HepG2 (cell line): ENCODE measurements at regions not wholly inside any gene's neighbourhood (a gene's known extent, or its start where the extent isn't known, plus 50 kb on each side); places are given as distances from the start of the nearest gene placed in this dataset.

ENCODE experiments used
- ATAC-seq: fragments of 200-7000 bp; cut with Tn5 transposase; 3 replicates; pipeline ENCODE4 v1.9.1; 2020; ENCODE audit warnings: mild to moderate bottlenecking, moderate library complexity
- BruUV-seq: library from RNA; stranded (reverse); fragments of 400-500 nt; replicated peaks from 2 replicates; lab custom pipeline; 2021; lab: Mats Ljungman, UMichigan
- CTCF ChIA-PET: fragments of 300-600 bp; formaldehyde crosslinking; extraction: SDS; loops from one replicate; lab custom pipeline; 2021; ENCODE audit warnings: low total read pairs, inconsistent platforms, low intra/inter-chr PET ratio; lab: Yijun Ruan, JAX
- POLR2A ChIA-PET: fragments of 350-600 bp; sonication (Branson Sonifier 250); formaldehyde crosslinking; loops from one replicate; lab custom pipeline; 2020; ENCODE audit warnings: antibody characterized with exemption, inconsistent platforms; lab: Yijun Ruan, JAX
- DNase-seq: peaks from one replicate; pipeline ENCODE4 v3.0.0-alpha.2; 2015; ENCODE audit warnings: low spot score
- FAIRE-seq: peaks from 3 replicates; lab custom pipeline; 2011; peaks lifted over from hg19 to GRCh38; lab: Jason Lieb, UNC
- H2AFZ ChIP-seq: one replicate; pipeline ENCODE4 v1.6.1; 2011; ENCODE audit warnings: low read length, inconsistent platforms
- H3K27ac ChIP-seq: fragments of 300-600 bp; 3 replicates; pipeline ENCODE4 v1.8.0; 2011; ENCODE audit warnings: mixed run types, mild to moderate bottlenecking, mixed read lengths, low read length, inconsistent platforms; ENCODE audit not compliant: insufficient read depth; ENCODE audit errors: extremely low read length
- H3K27me3 ChIP-seq, 2 experiments: fragments of 200-600 bp in 1 of 2; 2 replicates in 1 of 2; 3 replicates in 1 of 2; pipeline versions ENCODE4 v1.6.0 to v1.8.0; 2011; ENCODE audit warnings: low read length in 2 of 2, mild to moderate bottlenecking in 2 of 2, moderate library complexity in 2 of 2, inconsistent platforms in 1 of 2; ENCODE audit not compliant: insufficient read depth in 2 of 2, control insufficient read depth in 1 of 2
- H3K36me3 ChIP-seq, 2 experiments: fragments of 200-600 bp in 1 of 2; replicated peaks in 1 of 2; 2 replicates in 1 of 2; 3 replicates in 1 of 2; pipeline versions ENCODE4 v1.5.1 to v1.8.0; 2011; ENCODE audit warnings: low read length in 2 of 2, inconsistent platforms in 1 of 2; ENCODE audit not compliant: insufficient read depth in 2 of 2, control insufficient read depth in 1 of 2
- H3K4me1 ChIP-seq: 2 replicates; pipeline ENCODE4 v1.5.1; 2012; ENCODE audit warnings: low read length, inconsistent platforms; ENCODE audit not compliant: insufficient read depth
- H3K4me2 ChIP-seq: 2 replicates; pipeline ENCODE4 v1.6.0; 2011; ENCODE audit warnings: low read depth, low read length, inconsistent platforms
- H3K4me3 ChIP-seq, 3 experiments: fragments of 200-600 bp in 1 of 3; sonication (generic), shearing (Covaris generic) in 1 of 3; replicated peaks in 1 of 3; 2 replicates each; pipeline ENCODE4 v1.5.1; 2011 to 2016; ENCODE audit warnings: low read length in 3 of 3, inconsistent platforms in 2 of 3, low read depth in 2 of 3, mild to moderate bottlenecking in 2 of 3, control low read depth in 1 of 3, mixed read lengths in 1 of 3; ENCODE audit not compliant: insufficient read depth in 1 of 3
- H3K79me2 ChIP-seq: one replicate; pipeline ENCODE4 v1.6.1; 2011; ENCODE audit warnings: low read length, inconsistent platforms; ENCODE audit not compliant: insufficient read depth
- H3K9ac ChIP-seq: 2 replicates; pipeline ENCODE4 v1.6.0; 2011; ENCODE audit warnings: mild to moderate bottlenecking, low read depth, low read length, inconsistent platforms; ENCODE audit not compliant: insufficient read depth
- H3K9me3 ChIP-seq: 2 replicates; pipeline ENCODE4 v1.5.1; 2012; ENCODE audit warnings: mild to moderate bottlenecking, low read length
- H4K20me1 ChIP-seq: 2 replicates; pipeline ENCODE4 v1.6.0; 2011; ENCODE audit warnings: inconsistent platforms, mild to moderate bottlenecking, low read length, moderate library complexity; ENCODE audit not compliant: insufficient read depth
- CHCHD3 ChIP-seq: sonication (generic); formaldehyde crosslinking; IDR thresholded peaks from 2 replicates; pipeline ENCODE4 v1.8.0; 2022; ENCODE audit warnings: mild to moderate bottlenecking, missing genetic modification reagents, moderate library complexity
- DPF2 ChIP-seq: sonication (generic); formaldehyde crosslinking; IDR thresholded peaks from 2 replicates; pipeline ENCODE4 v1.4.0; 2020; ENCODE audit warnings: mild to moderate bottlenecking, low read depth, missing genetic modification reagents, borderline replicate concordance
- GLI4 ChIP-seq: sonication (generic); formaldehyde crosslinking; IDR thresholded peaks from 2 replicates; pipeline ENCODE4 v1.5.1; 2020; ENCODE audit warnings: missing genetic modification reagents, mild to moderate bottlenecking, moderate library complexity, borderline replicate concordance
- HDAC2 ChIP-seq: sonication (generic); formaldehyde crosslinking; IDR thresholded peaks from 2 replicates; pipeline ENCODE4 v1.4.0; 2020; ENCODE audit warnings: missing genetic modification reagents
- KDM5A ChIP-seq: fragments of 200-600 bp; sonication (generic); IDR thresholded peaks from 2 replicates; pipeline ENCODE4 v1.7.0; 2018; ENCODE audit warnings: antibody characterized with exemption, mild to moderate bottlenecking, low read length, borderline replicate concordance
- NFIC ChIP-seq: IDR thresholded peaks from 2 replicates; pipeline ENCODE4 v1.6.1; 2012; ENCODE audit warnings: mild to moderate bottlenecking, low read length, inconsistent platforms
- XRCC5 ChIP-seq: fragments of 200-400 bp; formaldehyde crosslinking; optimal IDR thresholded peaks from 2 replicates; pipeline ENCODE3; 2017; ENCODE audit warnings: mild to moderate bottlenecking, low read length
- ZNF33B ChIP-seq: sonication (generic); formaldehyde crosslinking; IDR thresholded peaks from 2 replicates; pipeline ENCODE4 v1.5.1; 2020; ENCODE audit warnings: mild to moderate bottlenecking, missing genetic modification reagents
- ZNF556 ChIP-seq: sonication (generic); formaldehyde crosslinking; IDR thresholded peaks from 2 replicates; pipeline ENCODE4 v1.4.0; 2020; ENCODE audit warnings: mild to moderate bottlenecking, missing genetic modification reagents, borderline replicate concordance
- WGBS: methylation state at CpG from one replicate; pipeline ENCODE4 v1.1.6; 2017; ENCODE audit warnings: low lambda C conversion rate; 5-methylcytosine and 5-hydroxymethylcytosine counted together
- in situ Hi-C: cut with HindIII; loops from 2 replicates; pipeline ENCODE4 v1.10.0; 2017; ENCODE audit warnings: low pct_unique_long_range_greater_than_20kb; ENCODE audit not compliant: extremely low pct_ligation_motif_present
- intact Hi-C: fragments of 100-400 bp; cut with micrococcal nuclease; formaldehyde crosslinking; loops from one replicate; pipeline ENCODE4 v1.10.0; 2022; ENCODE audit not compliant: unreplicated experiment
- TF ChIP-seq, protein P1 (sequence below), 2 experiments: sonication (generic) in 1 of 2; formaldehyde crosslinking in 1 of 2; IDR thresholded peaks; 2 replicates each; pipeline versions ENCODE4 v1.5.1 to v1.6.1; 2011 to 2020; ENCODE audit warnings: borderline replicate concordance in 1 of 2, low read depth in 1 of 2, low read length in 1 of 2, mild to moderate bottlenecking in 1 of 2, missing genetic modification reagents in 1 of 2, moderate library complexity in 1 of 2
- TF ChIP-seq, protein P2 (sequence below), 2 experiments: sonication (generic) in 1 of 2; formaldehyde crosslinking in 1 of 2; IDR thresholded peaks; 2 replicates each; pipeline versions ENCODE4 v1.4.0 to v1.6.1; 2016 to 2020; ENCODE audit warnings: borderline replicate concordance in 1 of 2, low read depth in 1 of 2, mild to moderate bottlenecking in 1 of 2, missing genetic modification reagents in 1 of 2

DNA sequence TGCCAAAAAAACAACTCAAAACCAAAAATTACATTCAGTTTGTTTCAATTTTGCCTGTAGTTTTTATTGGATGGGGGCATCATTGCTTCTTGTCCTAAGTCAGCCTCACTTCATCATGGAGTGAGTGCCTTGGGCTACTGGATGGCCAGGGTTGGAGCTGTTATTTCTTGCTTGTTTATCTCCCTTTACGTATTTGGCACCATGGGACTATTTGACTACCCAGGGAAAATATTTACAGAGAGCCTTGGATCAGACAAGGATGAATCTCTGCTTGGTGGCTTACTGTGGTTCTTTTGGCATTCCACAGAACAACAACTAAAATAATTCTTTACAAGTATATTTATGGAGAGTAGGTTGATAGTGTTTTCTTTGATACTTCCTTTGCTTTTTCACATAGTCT lies 160.8 kb upstream of the SEL1L start:
- no peak for ATAC-seq
- no peaks in the 10 kb centered on the region for H3K79me2 ChIP-seq
- no peak for TF ChIP-seq HDAC2 (CRISPR knock-in tag)
- no peak for TF ChIP-seq NFIC
- intact Hi-C loops (no loop called here), in situ Hi-C loops (no loop called here)
- no peaks in the 10 kb centered on the region for H3K27me3 ChIP-seq
- no TSS peak for BruUV-seq
- FAIRE-seq = no peak
- H3K27ac ChIP-seq = no peak overlapping the region
- POLR2A ChIA-PET = no interaction called here
- no peak for DNase-seq
- H4K20me1 ChIP-seq = no peaks in the 10 kb centered on the region
- CTCF ChIA-PET = no interaction called here
- H3K4me1 ChIP-seq = no peaks in the 10 kb centered on the region
- no peak overlapping the region for H2AFZ ChIP-seq
- no peak overlapping the region for H3K4me2 ChIP-seq
- no peak overlapping the region for H3K4me3 ChIP-seq
- WGBS = 0% methylated on average over 1 of the region's 1 CpG
- no peaks in the 10 kb centered on the region for H3K36me3 ChIP-seq
- H3K9me3 ChIP-seq = no peaks in the 10 kb centered on the region
- H3K9ac ChIP-seq = no peak overlapping the region

DNA sequence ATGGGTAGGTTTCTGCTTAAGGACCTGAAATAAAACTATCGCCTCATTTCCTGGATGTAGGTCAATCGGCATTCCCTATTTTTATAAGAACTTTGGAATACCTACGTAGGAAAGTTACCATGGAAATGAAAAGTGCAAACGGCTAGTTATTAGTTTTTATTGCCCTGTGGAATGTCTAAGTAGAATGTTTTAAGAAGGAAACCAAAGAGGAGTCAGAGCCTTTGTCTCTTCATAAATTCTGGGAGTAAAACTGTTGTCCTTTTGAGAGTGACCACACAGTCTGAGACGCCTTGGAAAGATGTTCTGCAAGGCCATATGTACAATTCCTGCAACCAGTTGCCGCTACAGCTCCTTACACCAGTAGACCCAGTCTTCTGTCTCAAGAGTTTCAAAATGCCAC lies 176.0 kb upstream of the SEL1L start:
- no peak overlapping the region for H3K9ac ChIP-seq
- no peaks in the 10 kb centered on the region for H4K20me1 ChIP-seq
- POLR2A ChIA-PET = no interaction called here
- H3K9me3 ChIP-seq = no peaks in the 10 kb centered on the region
- CTCF ChIA-PET = interaction anchor here (0.8 kb wide), 1 partner anchor 1362 kb away, joined by 4 read pairs; no protein-coding TSS in a partner anchor
- H3K27me3 ChIP-seq = no peaks in the 10 kb centered on the region
- FAIRE-seq (no peak), DNase-seq (no peak), ATAC-seq (no peak)
- no peak overlapping the region for H3K4me3 ChIP-seq
- no peaks in the 10 kb centered on the region for H3K36me3 ChIP-seq
- H3K4me1 ChIP-seq = no peaks in the 10 kb centered on the region
- intact Hi-C loops (loop anchor here (1.0 to 10.0 kb wide), 4 partner anchors 145 to 1363 kb away; no protein-coding TSS in a partner anchor), in situ Hi-C loops (no loop called here)
- 25% methylated on average over 6 of the region's 6 CpGs for WGBS
- no peaks in the 10 kb centered on the region for H3K79me2 ChIP-seq
- BruUV-seq = no TSS peak
- no peak overlapping the region for H3K27ac ChIP-seq
- H2AFZ ChIP-seq = no peak overlapping the region
- H3K4me2 ChIP-seq = no peak overlapping the region
- TF ChIP-seq DPF2 (CRISPR knock-in tag) (no peak), GLI4 (no peak), ZNF556 (no peak), ZNF33B (CRISPR knock-in tag) (no peak), KDM5A (no peak), XRCC5 (no peak), CHCHD3 (CRISPR knock-in tag) (no peak)
- TF ChIP-seq, protein P1, sequence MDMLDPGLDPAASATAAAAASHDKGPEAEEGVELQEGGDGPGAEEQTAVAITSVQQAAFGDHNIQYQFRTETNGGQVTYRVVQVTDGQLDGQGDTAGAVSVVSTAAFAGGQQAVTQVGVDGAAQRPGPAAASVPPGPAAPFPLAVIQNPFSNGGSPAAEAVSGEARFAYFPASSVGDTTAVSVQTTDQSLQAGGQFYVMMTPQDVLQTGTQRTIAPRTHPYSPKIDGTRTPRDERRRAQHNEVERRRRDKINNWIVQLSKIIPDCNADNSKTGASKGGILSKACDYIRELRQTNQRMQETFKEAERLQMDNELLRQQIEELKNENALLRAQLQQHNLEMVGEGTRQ (IDR thresholded peaks at IDR 0.05; ENCODE audit: low read depth, low read length) = no peak
- TF ChIP-seq, protein P1 (CRISPR knock-in tag; IDR thresholded peaks at IDR 0.05; ENCODE audit: borderline replicate concordance) = no peak
- TF ChIP-seq, protein P2, sequence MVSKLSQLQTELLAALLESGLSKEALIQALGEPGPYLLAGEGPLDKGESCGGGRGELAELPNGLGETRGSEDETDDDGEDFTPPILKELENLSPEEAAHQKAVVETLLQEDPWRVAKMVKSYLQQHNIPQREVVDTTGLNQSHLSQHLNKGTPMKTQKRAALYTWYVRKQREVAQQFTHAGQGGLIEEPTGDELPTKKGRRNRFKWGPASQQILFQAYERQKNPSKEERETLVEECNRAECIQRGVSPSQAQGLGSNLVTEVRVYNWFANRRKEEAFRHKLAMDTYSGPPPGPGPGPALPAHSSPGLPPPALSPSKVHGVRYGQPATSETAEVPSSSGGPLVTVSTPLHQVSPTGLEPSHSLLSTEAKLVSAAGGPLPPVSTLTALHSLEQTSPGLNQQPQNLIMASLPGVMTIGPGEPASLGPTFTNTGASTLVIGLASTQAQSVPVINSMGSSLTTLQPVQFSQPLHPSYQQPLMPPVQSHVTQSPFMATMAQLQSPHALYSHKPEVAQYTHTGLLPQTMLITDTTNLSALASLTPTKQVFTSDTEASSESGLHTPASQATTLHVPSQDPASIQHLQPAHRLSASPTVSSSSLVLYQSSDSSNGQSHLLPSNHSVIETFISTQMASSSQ (IDR thresholded peaks at IDR 0.05; ENCODE audit: low read depth) = no peak
- TF ChIP-seq, protein P2 (CRISPR knock-in tag; IDR thresholded peaks at IDR 0.05; ENCODE audit: borderline replicate concordance) = no peak
